ENCODE measurements at regions not wholly inside any gene's neighbourhood (a gene's known extent, or its start where the extent isn't known, plus 50 kb on each side); places are given as distances from the start of the nearest gene placed in this dataset.

DNA sequence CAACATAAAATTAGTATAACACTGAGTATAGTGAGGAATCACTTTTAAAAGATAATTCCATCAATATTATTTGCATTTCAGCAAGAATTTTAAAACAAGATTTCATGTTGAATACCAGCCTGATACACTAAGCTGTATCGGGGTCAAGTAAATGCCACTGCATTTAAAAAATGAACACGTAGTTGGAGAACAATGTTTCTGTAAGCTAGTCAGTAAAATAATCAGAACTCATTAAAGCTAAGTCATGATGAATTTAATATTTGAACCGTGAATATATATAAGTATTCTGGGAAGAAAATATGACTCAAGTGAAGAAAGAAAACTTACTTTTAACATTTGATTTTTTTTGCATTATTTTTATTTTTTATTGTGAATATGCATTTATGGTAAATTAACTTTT, 611.0 kb upstream of the PABPC4L start:
- H3K9me3 ChIP-seq (ENCODE audit: low read depth), result no peaks in the 10 kb centered on the region
- no peaks in the 10 kb centered on the region for H3K27me3 ChIP-seq
- H3K27ac ChIP-seq, result no peak overlapping the region
- H3K4me3 ChIP-seq, result no peak overlapping the region
- H3K36me3 ChIP-seq (replicated peaks; ENCODE audit: insufficient read depth, low read depth), result no peaks in the 10 kb centered on the region
- TF ChIP-seq EZH2phosphoT487 (IDR thresholded peaks at IDR 0.05; ENCODE audit: low read depth, severe bottlenecking, unreplicated experiment) (no peak), CTCF (IDR thresholded peaks at IDR 0.05; ENCODE audit: poor library complexity) (no peak), EZH2 (IDR thresholded peaks at IDR 0.05; ENCODE audit: borderline replicate concordance) (no peak)
- DNase-seq (ENCODE audit: low spot score), result no peak
- no peaks in the 10 kb centered on the region for H3K9me2 ChIP-seq (replicated peaks; ENCODE audit: insufficient read depth)
- no peak overlapping the region for H3K4me2 ChIP-seq
- H3K79me2 ChIP-seq, result no peaks in the 10 kb centered on the region
- 79% methylated on average over 3 of the region's 3 CpGs for WGBS (ENCODE audit: low lambda C conversion rate, missing lambda C conversion rate)
- no peaks in the 10 kb centered on the region for H4K20me1 ChIP-seq (ENCODE audit: insufficient read depth, poor library complexity, severe bottlenecking)
- no peak overlapping the region for H2AFZ ChIP-seq
- H3K4me1 ChIP-seq (ENCODE audit: insufficient read depth), result no peaks in the 10 kb centered on the region

DNA sequence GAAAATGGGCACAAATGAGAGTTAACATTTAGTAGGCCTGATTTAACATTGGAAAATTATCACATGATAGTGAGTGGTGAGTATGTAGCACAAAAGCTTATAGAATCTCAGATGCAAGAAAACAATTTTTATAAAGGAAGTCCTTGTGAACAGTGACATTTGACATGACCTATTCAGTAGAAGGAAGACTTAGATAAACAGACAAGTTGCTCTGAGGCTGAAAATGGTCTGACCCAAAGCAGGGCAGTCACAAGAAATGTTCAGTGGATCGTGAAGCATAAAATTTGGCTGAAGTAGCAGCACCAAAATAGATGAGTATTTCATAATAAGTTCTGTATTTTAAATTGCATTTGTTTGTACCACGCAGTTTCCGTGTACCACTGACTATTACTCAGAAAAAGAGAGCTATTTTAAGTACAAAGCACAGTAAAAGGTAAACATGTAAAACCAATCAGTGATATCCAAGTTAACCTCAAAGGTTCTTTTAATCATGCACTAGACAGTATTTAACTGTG, 605.7 kb upstream of the PABPC4L start:
- no peaks in the 10 kb centered on the region for H3K79me2 ChIP-seq
- no peaks in the 10 kb centered on the region for H4K20me1 ChIP-seq (ENCODE audit: insufficient read depth, poor library complexity, severe bottlenecking)
- H3K4me2 ChIP-seq, result no peak overlapping the region
- no peak for DNase-seq (ENCODE audit: low spot score)
- H3K9me2 ChIP-seq (replicated peaks; ENCODE audit: insufficient read depth), result no peaks in the 10 kb centered on the region
- no peaks in the 10 kb centered on the region for H3K9me3 ChIP-seq (ENCODE audit: low read depth)
- 84% methylated on average over 3 of the region's 3 CpGs for WGBS (ENCODE audit: low lambda C conversion rate, missing lambda C conversion rate)
- H3K27me3 ChIP-seq, result no peaks in the 10 kb centered on the region
- no peaks in the 10 kb centered on the region for H3K36me3 ChIP-seq (replicated peaks; ENCODE audit: insufficient read depth, low read depth)
- H3K4me1 ChIP-seq (ENCODE audit: insufficient read depth), result no peaks in the 10 kb centered on the region
- H3K4me3 ChIP-seq, result no peak overlapping the region
- TF ChIP-seq CTCF (IDR thresholded peaks at IDR 0.05; ENCODE audit: poor library complexity), result no peak
- TF ChIP-seq EZH2 (IDR thresholded peaks at IDR 0.05; ENCODE audit: borderline replicate concordance), result no peak
- no peak for TF ChIP-seq EZH2phosphoT487 (IDR thresholded peaks at IDR 0.05; ENCODE audit: low read depth, severe bottlenecking, unreplicated experiment)
- H3K27ac ChIP-seq, result no peak overlapping the region
- no peak overlapping the region for H2AFZ ChIP-seq

DNA sequence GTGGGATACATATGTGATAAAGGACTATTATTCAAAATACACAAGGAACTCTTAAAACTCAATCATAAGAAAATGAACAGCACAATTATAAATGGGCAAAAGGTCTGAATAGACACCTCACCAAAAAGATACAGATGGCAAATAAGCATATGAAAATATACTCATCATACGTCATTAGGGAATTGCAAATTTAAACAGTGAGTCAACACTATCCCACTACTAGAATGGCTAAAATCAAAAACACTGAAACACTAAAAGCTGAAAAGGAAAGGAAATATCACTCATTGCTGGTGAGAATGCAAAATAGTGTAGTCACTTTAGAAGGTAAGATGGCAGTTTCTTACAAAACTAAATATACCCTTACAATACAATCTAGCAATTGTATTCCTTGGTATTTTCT, 597.0 kb upstream of the PABPC4L start:
- H2AFZ ChIP-seq, result no peak overlapping the region
- no peaks in the 10 kb centered on the region for H3K79me2 ChIP-seq
- no peaks in the 10 kb centered on the region for H4K20me1 ChIP-seq (ENCODE audit: insufficient read depth, poor library complexity, severe bottlenecking)
- H3K9me3 ChIP-seq (ENCODE audit: low read depth), result no peaks in the 10 kb centered on the region
- H3K27me3 ChIP-seq, result no peaks in the 10 kb centered on the region
- DNase-seq (ENCODE audit: low spot score), result no peak
- H3K4me3 ChIP-seq, result no peak overlapping the region
- no peaks in the 10 kb centered on the region for H3K36me3 ChIP-seq (replicated peaks; ENCODE audit: insufficient read depth, low read depth)
- no peaks in the 10 kb centered on the region for H3K9me2 ChIP-seq (replicated peaks; ENCODE audit: insufficient read depth)
- H3K4me2 ChIP-seq, result no peak overlapping the region
- 98% methylated on average over 1 of the region's 1 CpG for WGBS (ENCODE audit: low lambda C conversion rate, missing lambda C conversion rate)
- TF ChIP-seq EZH2phosphoT487 (IDR thresholded peaks at IDR 0.05; ENCODE audit: low read depth, severe bottlenecking, unreplicated experiment) (no peak), EZH2 (IDR thresholded peaks at IDR 0.05; ENCODE audit: borderline replicate concordance) (no peak), CTCF (IDR thresholded peaks at IDR 0.05; ENCODE audit: poor library complexity) (no peak)
- no peaks in the 10 kb centered on the region for H3K4me1 ChIP-seq (ENCODE audit: insufficient read depth)
- no peak overlapping the region for H3K27ac ChIP-seq

GRCh38 chr4:134787315-134787714, 585.7 kb upstream of the PABPC4L start:
- no peaks in the 10 kb centered on the region for H3K9me2 ChIP-seq (replicated peaks; ENCODE audit: insufficient read depth)
- WGBS (ENCODE audit: low lambda C conversion rate, missing lambda C conversion rate), result 100% methylated on average over 1 of the region's 1 CpG
- H3K36me3 ChIP-seq (replicated peaks; ENCODE audit: insufficient read depth, low read depth), result no peaks in the 10 kb centered on the region
- H3K27me3 ChIP-seq, result no peaks in the 10 kb centered on the region
- no peak for DNase-seq (ENCODE audit: low spot score)
- H3K4me3 ChIP-seq, result no peak overlapping the region
- no peak overlapping the region for H2AFZ ChIP-seq
- TF ChIP-seq EZH2 (IDR thresholded peaks at IDR 0.05; ENCODE audit: borderline replicate concordance) (no peak), CTCF (IDR thresholded peaks at IDR 0.05; ENCODE audit: poor library complexity) (no peak), EZH2phosphoT487 (IDR thresholded peaks at IDR 0.05; ENCODE audit: low read depth, severe bottlenecking, unreplicated experiment) (no peak)
- no peaks in the 10 kb centered on the region for H3K9me3 ChIP-seq (ENCODE audit: low read depth)
- no peaks in the 10 kb centered on the region for H3K79me2 ChIP-seq
- no peaks in the 10 kb centered on the region for H3K4me1 ChIP-seq (ENCODE audit: insufficient read depth)
- no peak overlapping the region for H3K27ac ChIP-seq
- no peaks in the 10 kb centered on the region for H4K20me1 ChIP-seq (ENCODE audit: insufficient read depth, poor library complexity, severe bottlenecking)
- H3K4me2 ChIP-seq, result no peak overlapping the region
